Right atrium auricular region (tissue), 2 donors: ENCODE measurements at regions not wholly inside any gene's neighbourhood (a gene's known extent, or its start where the extent isn't known, plus 50 kb on each side); places are given as distances from the start of the nearest gene placed in this dataset.

Source experiments
- DNase-seq: peaks from one replicate; pipeline ENCODE4 v3.0.0-alpha.2; 2019; ENCODE audit warnings: low spot score
- H3K27ac ChIP-seq, 2 donors: fragments of 200-600 bp; sonication (generic); 1 replicate in 1 of 2; 2 replicates in 1 of 2; pipeline ENCODE4 v1.5.1; 2016 to 2019
- H3K27me3 ChIP-seq, 2 donors: fragments of 200-600 bp; sonication (generic); one replicate each; pipeline versions ENCODE4 v1.5.1 to v1.6.0; 2017 to 2019
- H3K36me3 ChIP-seq: fragments of 200-600 bp; sonication (generic); one replicate; pipeline ENCODE4 v1.5.1; 2016
- H3K4me1 ChIP-seq, 2 donors: fragments of 200-600 bp; sonication (generic); one replicate each; pipeline versions ENCODE4 v1.5.1 to v1.6.0; 2017 to 2019
- H3K4me3 ChIP-seq, 2 donors: fragments of 200-600 bp; sonication (generic); 1 replicate in 1 of 2; 2 replicates in 1 of 2; pipeline ENCODE4 v1.5.1; 2017 to 2019; ENCODE audit warnings: mild to moderate bottlenecking in 1 of 2, moderate library complexity in 1 of 2
- H3K9me3 ChIP-seq, 2 donors: fragments of 200-600 bp; sonication (generic); one replicate each; pipeline ENCODE4 v1.5.1; 2019
- CTCF ChIP-seq, 2 donors: fragments of 200-600 bp; sonication (generic); IDR thresholded peaks; one replicate each; pipeline ENCODE4 v1.5.1; 2019; ENCODE audit warnings: antibody characterized with exemption in 2 of 2

DNA sequence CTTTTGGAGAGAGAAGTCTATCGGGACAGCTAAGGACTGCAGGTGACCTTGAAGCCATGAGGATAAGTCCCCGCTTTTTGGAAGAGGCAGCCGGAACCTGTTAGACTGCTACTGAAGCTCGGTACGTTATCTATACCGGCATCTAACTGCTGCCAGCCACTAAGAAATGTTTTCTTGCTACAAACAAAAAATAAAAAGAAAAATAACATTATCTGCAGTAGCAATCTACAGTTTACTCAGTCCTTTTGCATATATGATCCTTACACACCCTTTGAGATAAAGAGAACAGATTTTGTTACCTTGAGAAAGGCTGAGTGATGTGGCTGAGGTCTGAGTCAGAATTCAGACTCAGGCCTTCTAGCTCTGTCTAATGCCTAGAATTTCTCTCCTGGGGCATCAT, 314.6 kb downstream of the CDH26 start:
- H3K27me3 ChIP-seq, result no peaks in the 10 kb centered on the region
- DNase-seq, result no peak
- H3K4me1 ChIP-seq, result no peaks in the 10 kb centered on the region
- no peaks in the 10 kb centered on the region for H3K9me3 ChIP-seq
- H3K36me3 ChIP-seq, result no peaks in the 10 kb centered on the region
- TF ChIP-seq CTCF (IDR thresholded peaks at IDR 0.05), result no peak
- H3K27ac ChIP-seq, result no peak overlapping the region
- H3K4me3 ChIP-seq, result no peak overlapping the region

GRCh38 chr20:60274717-60275116, 316.5 kb downstream of the CDH26 start:
- Histone ChIP-seq H3K9me3 (no peaks in the 10 kb centered on the region), H3K4me1 (no peaks in the 10 kb centered on the region), H3K4me3 (no peak overlapping the region), H3K27me3 (no peaks in the 10 kb centered on the region), H3K36me3 (no peaks in the 10 kb centered on the region), H3K27ac (no peak overlapping the region)
- no peak for DNase-seq
- TF ChIP-seq CTCF (IDR thresholded peaks at IDR 0.05), result no peak

DNA sequence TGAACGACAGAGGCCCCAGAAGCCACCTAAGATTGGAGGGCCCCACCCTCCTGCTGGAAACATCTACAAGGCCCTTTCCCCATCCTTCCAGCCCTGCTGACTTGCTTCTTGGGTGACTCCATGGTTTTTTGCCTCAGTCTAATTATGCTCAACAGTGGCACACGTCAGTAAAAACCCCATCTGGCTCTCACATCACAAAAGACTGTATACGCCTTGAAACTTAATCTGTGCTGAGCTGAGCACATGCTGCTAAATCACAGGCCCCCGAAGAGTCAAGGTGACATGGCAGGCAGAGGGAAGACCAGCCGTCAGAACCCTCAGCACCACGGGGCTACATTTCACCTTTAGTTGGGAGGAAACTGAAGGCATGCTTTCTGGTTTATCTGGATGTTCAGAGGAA, 323.1 kb downstream of the CDH26 start:
- no peaks in the 10 kb centered on the region for H3K4me1 ChIP-seq
- no peak for TF ChIP-seq CTCF (IDR thresholded peaks at IDR 0.05)
- DNase-seq, result no peak
- no peaks in the 10 kb centered on the region for H3K36me3 ChIP-seq
- no peak overlapping the region for H3K27ac ChIP-seq
- H3K4me3 ChIP-seq, result no peak overlapping the region
- peaks cover 0 to 5% of the 10 kb centered on the region in 2 donors for H3K9me3 ChIP-seq
- H3K27me3 ChIP-seq, result no peaks in the 10 kb centered on the region

DNA sequence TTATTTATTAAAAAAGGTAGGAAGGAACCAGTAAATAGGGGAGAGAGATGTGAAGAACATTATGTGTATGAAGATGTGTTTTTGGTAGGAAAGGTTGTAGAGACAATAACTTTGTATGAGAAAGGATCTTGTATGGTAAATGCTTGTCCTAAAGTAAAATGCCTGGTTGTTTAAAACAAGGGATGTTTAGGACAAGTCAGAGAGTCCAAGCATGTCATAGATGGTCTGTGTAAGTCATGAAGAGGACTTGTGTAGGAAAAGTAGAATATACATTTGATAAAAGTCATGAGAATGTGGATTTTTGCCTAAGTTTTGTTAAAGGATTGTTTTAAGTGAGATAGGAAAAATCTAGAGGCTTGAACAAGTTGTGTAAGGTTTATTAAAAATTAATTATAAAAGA, 325.1 kb downstream of the CDH26 start:
- DNase-seq, result no peak
- Histone ChIP-seq H3K36me3 (no peaks in the 10 kb centered on the region), H3K4me1 (no peaks in the 10 kb centered on the region), H3K9me3 (peaks cover 0 to 11% of the 10 kb centered on the region in 2 donors), H3K27me3 (no peaks in the 10 kb centered on the region), H3K27ac (no peak overlapping the region), H3K4me3 (no peak overlapping the region)
- no peak for TF ChIP-seq CTCF (IDR thresholded peaks at IDR 0.05)

DNA sequence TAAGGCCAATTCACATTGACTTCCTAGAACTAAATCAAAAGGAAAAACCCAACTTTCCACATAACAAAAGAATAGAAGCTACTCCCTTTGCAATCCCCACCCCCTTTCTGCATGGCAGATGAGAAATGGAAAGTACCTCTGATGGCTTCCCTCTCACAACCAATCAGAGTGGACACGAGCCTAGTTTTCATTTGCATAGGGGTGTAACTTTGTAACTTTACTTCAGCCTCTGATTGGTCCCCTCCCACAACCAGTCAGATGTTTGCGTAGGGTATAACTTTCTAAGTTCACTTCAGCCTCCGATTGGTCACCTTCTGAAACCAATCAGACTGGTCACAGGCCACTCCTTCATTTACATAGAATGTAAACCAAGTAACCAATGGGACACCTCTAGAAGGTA, 328.5 kb downstream of the CDH26 start:
- Histone ChIP-seq H3K36me3 (no peaks in the 10 kb centered on the region), H3K27me3 (no peaks in the 10 kb centered on the region), H3K27ac (no peak overlapping the region), H3K4me1 (no peaks in the 10 kb centered on the region), H3K9me3 (peaks cover 8 to 32% of the 10 kb centered on the region in 2 donors), H3K4me3 (no peak overlapping the region)
- no peak for DNase-seq
- no peak for TF ChIP-seq CTCF (IDR thresholded peaks at IDR 0.05)

DNA sequence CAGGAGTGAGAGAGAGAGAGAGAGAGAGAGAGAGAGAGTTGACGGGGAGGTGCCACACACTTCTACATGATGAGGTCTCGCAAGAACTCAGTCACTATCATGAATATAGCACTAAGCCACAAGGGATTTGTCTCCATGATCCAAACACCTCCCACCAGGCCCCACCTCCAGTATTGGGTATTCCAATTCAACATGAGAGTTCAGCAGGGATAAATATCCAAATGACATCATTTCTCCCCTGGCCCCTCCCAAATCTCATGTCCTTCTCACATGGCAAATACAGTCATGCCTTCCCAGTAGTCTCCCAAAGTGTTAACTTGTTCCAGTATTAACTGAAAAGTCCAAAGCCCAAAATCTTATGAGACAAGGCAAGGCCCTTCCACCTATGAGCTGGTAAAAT, 330.7 kb downstream of the CDH26 start:
- DNase-seq, result no peak
- no peak for TF ChIP-seq CTCF (IDR thresholded peaks at IDR 0.05)
- Histone ChIP-seq H3K36me3 (no peaks in the 10 kb centered on the region), H3K9me3 (peaks cover 8 to 28% of the 10 kb centered on the region in 2 donors), H3K27me3 (no peaks in the 10 kb centered on the region), H3K4me3 (no peak overlapping the region), H3K4me1 (no peaks in the 10 kb centered on the region), H3K27ac (no peak overlapping the region)
